ENCODE measurements at regions not wholly inside any gene's neighbourhood (a gene's known extent, or its start where the extent isn't known, plus 50 kb on each side); places are given as distances from the start of the nearest gene placed in this dataset.

DNA sequence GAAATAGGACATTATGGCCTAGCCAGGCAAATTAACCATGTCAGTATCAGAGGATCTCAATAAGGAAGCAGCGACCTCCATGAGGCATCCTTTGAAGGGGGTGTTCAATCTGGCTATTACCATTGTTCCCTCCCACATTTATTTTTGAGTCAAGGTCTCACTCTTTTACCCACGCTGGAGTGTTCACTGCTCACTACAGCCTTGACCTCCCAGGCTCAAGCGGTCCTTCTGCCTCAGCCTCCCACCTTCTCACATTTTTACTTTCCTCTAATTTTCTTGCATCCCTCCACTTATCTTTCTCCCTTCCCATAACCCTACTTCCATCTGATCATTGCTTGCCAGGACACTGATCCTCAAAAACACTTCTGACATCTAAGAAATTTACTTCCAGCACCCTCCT, 654.0 kb upstream of the NR2F2 start:
- Histone ChIP-seq H4K20me1 (ENCODE audit: insufficient read depth) (no peaks in the 10 kb centered on the region), H3K27me3 (replicated peaks; ENCODE audit: insufficient read depth) (no peaks in the 10 kb centered on the region), H3K4me1 (ENCODE audit: insufficient read depth) (no peaks in the 10 kb centered on the region), H3K9me3 (ENCODE audit: low read depth) (no peaks in the 10 kb centered on the region), H3K4me3 (no peak overlapping the region), H2AFZ (no peak overlapping the region), H3F3A (ENCODE audit: insufficient read depth) (no peaks in the 10 kb centered on the region), H3K4me2 (ENCODE audit: unreplicated experiment) (no peak overlapping the region), H3K79me2 (ENCODE audit: insufficient read depth) (no peaks in the 10 kb centered on the region), H3K36me3 (ENCODE audit: low read depth) (no peaks in the 10 kb centered on the region), H3K9me2 (ENCODE audit: insufficient read depth) (no peaks in the 10 kb centered on the region), H3K27ac (no peak overlapping the region), H3K9ac (no peak overlapping the region)
- no peak for DNase-seq
- TF ChIP-seq EZH2 (IDR thresholded peaks at IDR 0.05; ENCODE audit: insufficient read depth, poor library complexity, severe bottlenecking) (no peak), EZH2phosphoT487 (IDR thresholded peaks at IDR 0.05; ENCODE audit: insufficient read depth, low read depth) (no peak)
- in situ Hi-C loops (cut with MboI) = no loop called here
- 80 to 96% methylated on average over 3 of the region's 3 CpGs for WGBS, 2 experiments (ENCODE audit: low coverage in 1 of 2, low lambda C conversion rate in 2 of 2, missing lambda C conversion rate in 2 of 2)

- Histone ChIP-seq H3K9me2 (ENCODE audit: insufficient read depth) (no peaks in the 10 kb centered on the region), H3K4me1 (ENCODE audit: insufficient read depth) (peaks cover 11% of the 10 kb centered on the region), H3F3A (ENCODE audit: insufficient read depth) (peaks cover 10% of the 10 kb centered on the region), H4K20me1 (ENCODE audit: insufficient read depth) (no peaks in the 10 kb centered on the region), H2AFZ (no peak overlapping the region), H3K4me3 (no peak overlapping the region), H3K9ac (no peak overlapping the region), H3K27me3 (replicated peaks; ENCODE audit: insufficient read depth) (no peaks in the 10 kb centered on the region), H3K36me3 (ENCODE audit: low read depth) (no peaks in the 10 kb centered on the region), H3K4me2 (ENCODE audit: unreplicated experiment) (no peak overlapping the region), H3K79me2 (ENCODE audit: insufficient read depth) (no peaks in the 10 kb centered on the region), H3K27ac (no peak overlapping the region), H3K9me3 (ENCODE audit: low read depth) (no peaks in the 10 kb centered on the region)
- TF ChIP-seq EZH2phosphoT487 (IDR thresholded peaks at IDR 0.05; ENCODE audit: insufficient read depth, low read depth) (no peak), EZH2 (IDR thresholded peaks at IDR 0.05; ENCODE audit: insufficient read depth, poor library complexity, severe bottlenecking) (no peak)
- DNase-seq = no peak
- WGBS, 2 experiments (ENCODE audit: low coverage in 1 of 2, low lambda C conversion rate in 2 of 2, missing lambda C conversion rate in 2 of 2) = 91 to 94% methylated on average over 6 of the region's 6 CpGs
- in situ Hi-C loops (cut with MboI) = no loop called here
Measured at GRCh38 chr15:95679847-95680582, 650.5 kb upstream of the NR2F2 start.

GRCh38 chr15:95680728-95681127, 649.8 kb upstream of the NR2F2 start:
- Histone ChIP-seq H3F3A (ENCODE audit: insufficient read depth) (peaks cover 10% of the 10 kb centered on the region), H3K4me3 (no peak overlapping the region), H3K36me3 (ENCODE audit: low read depth) (no peaks in the 10 kb centered on the region), H2AFZ (no peak overlapping the region), H3K79me2 (ENCODE audit: insufficient read depth) (no peaks in the 10 kb centered on the region), H3K4me2 (ENCODE audit: unreplicated experiment) (no peak overlapping the region), H3K4me1 (ENCODE audit: insufficient read depth) (peaks cover 15% of the 10 kb centered on the region), H3K9me3 (ENCODE audit: low read depth) (no peaks in the 10 kb centered on the region), H3K27me3 (replicated peaks; ENCODE audit: insufficient read depth) (no peaks in the 10 kb centered on the region), H4K20me1 (ENCODE audit: insufficient read depth) (no peaks in the 10 kb centered on the region), H3K27ac (no peak overlapping the region), H3K9ac (no peak overlapping the region), H3K9me2 (ENCODE audit: insufficient read depth) (no peaks in the 10 kb centered on the region)
- WGBS, 2 experiments (ENCODE audit: low coverage in 1 of 2, low lambda C conversion rate in 2 of 2, missing lambda C conversion rate in 2 of 2) = 89 to 90% methylated on average over 2 of the region's 2 CpGs
- in situ Hi-C loops (cut with MboI) = no loop called here
- TF ChIP-seq EZH2 (IDR thresholded peaks at IDR 0.05; ENCODE audit: insufficient read depth, poor library complexity, severe bottlenecking) (no peak), EZH2phosphoT487 (IDR thresholded peaks at IDR 0.05; ENCODE audit: insufficient read depth, low read depth) (no peak)
- no peak for DNase-seq

- 77 to 79% methylated on average over 5 of the region's 5 CpGs for WGBS, 2 experiments (ENCODE audit: low coverage in 1 of 2, low lambda C conversion rate in 2 of 2, missing lambda C conversion rate in 2 of 2)
Measured at GRCh38 chr15:95681836-95682544, 648.5 kb upstream of the NR2F2 start.

More at GRCh38 chr15:95681836-95682544, 648.5 kb upstream of the NR2F2 start:
- Histone ChIP-seq H3K9me2 (ENCODE audit: insufficient read depth) (no peaks in the 10 kb centered on the region), H4K20me1 (ENCODE audit: insufficient read depth) (no peaks in the 10 kb centered on the region), H3K9me3 (ENCODE audit: low read depth) (no peaks in the 10 kb centered on the region), H3F3A (ENCODE audit: insufficient read depth) (peaks cover 10% of the 10 kb centered on the region), H3K4me1 (ENCODE audit: insufficient read depth) (peaks cover 19% of the 10 kb centered on the region), H3K27me3 (replicated peaks; ENCODE audit: insufficient read depth) (no peaks in the 10 kb centered on the region), H2AFZ (no peak overlapping the region), H3K4me3 (no peak overlapping the region), H3K36me3 (ENCODE audit: low read depth) (no peaks in the 10 kb centered on the region), H3K27ac (no peak overlapping the region), H3K79me2 (ENCODE audit: insufficient read depth) (no peaks in the 10 kb centered on the region), H3K4me2 (ENCODE audit: unreplicated experiment) (no peak overlapping the region), H3K9ac (no peak overlapping the region)
- in situ Hi-C loops (cut with MboI) = no loop called here
- no peak for DNase-seq
- TF ChIP-seq EZH2phosphoT487 (IDR thresholded peaks at IDR 0.05; ENCODE audit: insufficient read depth, low read depth) (no peak), EZH2 (IDR thresholded peaks at IDR 0.05; ENCODE audit: insufficient read depth, poor library complexity, severe bottlenecking) (no peak)

Measured in GM23248 (cell line).